ENCODE measurements at regions not wholly inside any gene's neighbourhood (a gene's known extent, or its start where the extent isn't known, plus 50 kb on each side); places are given as distances from the start of the nearest gene placed in this dataset.

DNA sequence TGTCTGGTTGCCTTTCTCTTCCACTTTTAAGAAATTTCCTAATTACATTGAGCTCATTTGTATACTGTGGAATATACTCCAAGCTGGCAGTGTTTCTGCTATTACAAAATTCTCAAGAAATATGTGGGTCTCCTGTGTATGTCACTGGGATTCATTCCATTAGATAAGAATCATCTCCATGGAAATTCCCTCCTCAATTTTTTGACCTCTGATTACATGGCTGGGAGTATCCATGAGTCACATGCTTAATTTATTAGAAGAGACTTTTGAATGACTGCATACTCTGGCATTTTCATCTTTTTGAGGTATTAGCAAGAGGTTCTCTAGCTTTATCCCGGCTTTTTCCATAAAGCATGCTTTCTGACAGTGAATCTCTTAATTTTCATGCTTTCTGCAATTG is 665.5 kb upstream of the CNTNAP5 start:
- H3K9me3 Mint-ChIP-seq, result peaks cover 7 to 53% (median 22%) of the 10 kb centered on the region in 6 donors
- no peaks in the 10 kb centered on the region for H3K4me1 Mint-ChIP-seq
- peaks cover 0 to 4% (median 0%) of the 10 kb centered on the region in 3 donors for H3K36me3 Mint-ChIP-seq
- peaks cover 0 to 1% (median 0%) of the 10 kb centered on the region in 3 donors for H3K27me3 Mint-ChIP-seq (ENCODE audit: low read depth in 3 of 3)
- DNase-seq, result peak in 1 of 3 donors; percentile 0
- H3K4me3 Mint-ChIP-seq, result no peak overlapping the region
- no peak overlapping the region for H3K27ac Mint-ChIP-seq

DNA sequence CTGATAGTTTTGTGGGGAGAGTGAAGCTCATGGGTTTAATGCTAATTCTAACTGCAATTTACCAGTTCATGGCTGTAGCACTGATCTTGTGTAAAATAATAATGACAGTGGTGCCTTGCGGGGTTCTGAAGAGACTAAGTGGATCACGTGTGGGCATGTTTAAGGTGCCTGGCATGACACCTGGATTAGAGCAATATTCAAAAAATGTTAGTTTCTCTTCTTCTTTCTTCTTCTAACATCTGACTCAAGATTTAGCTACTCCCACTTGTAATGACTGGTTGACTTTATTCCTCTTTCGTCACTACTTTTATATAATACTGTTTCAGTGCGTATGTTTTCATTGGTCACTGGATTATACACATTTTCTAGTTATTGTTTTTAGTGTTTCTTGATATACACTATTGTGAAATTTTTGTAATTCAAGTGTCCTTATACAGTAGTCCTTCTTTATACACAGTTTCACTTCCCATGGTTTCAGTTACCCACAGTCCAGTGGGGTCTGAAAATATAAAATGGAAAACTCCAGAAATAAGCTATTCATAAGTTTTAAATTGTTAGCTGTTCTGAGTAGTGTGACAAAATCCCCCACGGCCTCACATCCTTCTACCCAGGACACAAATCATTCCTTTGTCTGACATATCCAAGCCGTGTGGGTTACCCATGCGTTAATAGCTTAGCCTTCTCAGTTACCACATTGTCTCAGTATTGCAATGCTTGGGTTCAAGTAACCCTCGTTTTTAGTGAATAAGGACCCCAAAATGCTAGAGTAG is 662.2 kb upstream of the CNTNAP5 start:
- DNase-seq, result no peak
- Mint-ChIP-seq H3K27me3 (ENCODE audit: low read depth in 3 of 3) (peaks cover 0 to 1% (median 0%) of the 10 kb centered on the region in 3 donors), H3K27ac (no peak overlapping the region), H3K36me3 (peaks cover 0 to 4% (median 0%) of the 10 kb centered on the region in 3 donors), H3K4me3 (no peak overlapping the region), H3K4me1 (no peaks in the 10 kb centered on the region), H3K9me3 (peaks cover 13 to 58% (median 23%) of the 10 kb centered on the region in 6 donors)

DNA sequence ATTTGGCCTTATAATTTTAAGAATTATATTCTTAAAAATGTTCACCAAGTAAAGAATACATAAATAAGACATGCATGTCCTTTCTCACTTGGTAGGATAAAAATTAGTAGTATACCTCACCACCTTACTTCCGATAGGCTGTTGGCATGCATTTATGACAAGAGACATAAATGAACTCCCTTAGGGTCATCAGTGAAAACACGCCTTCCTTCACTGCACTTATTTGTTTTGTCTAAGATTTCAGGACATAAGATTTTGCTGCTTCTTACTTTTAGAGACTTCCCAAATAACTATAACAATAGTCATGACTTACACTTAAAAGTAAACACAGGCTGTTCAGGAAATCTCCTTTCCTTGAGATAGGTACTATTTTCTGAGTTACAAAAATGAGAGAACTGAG is 661.3 kb upstream of the CNTNAP5 start:
- H3K4me1 Mint-ChIP-seq, result no peaks in the 10 kb centered on the region
- peaks cover 0 to 4% (median 0%) of the 10 kb centered on the region in 3 donors for H3K36me3 Mint-ChIP-seq
- no peak overlapping the region for H3K4me3 Mint-ChIP-seq
- peaks cover 0 to 1% (median 0%) of the 10 kb centered on the region in 3 donors for H3K27me3 Mint-ChIP-seq (ENCODE audit: low read depth in 3 of 3)
- peaks cover 15 to 58% (median 23%) of the 10 kb centered on the region in 6 donors for H3K9me3 Mint-ChIP-seq
- no peak overlapping the region for H3K27ac Mint-ChIP-seq
- DNase-seq, result no peak

DNA sequence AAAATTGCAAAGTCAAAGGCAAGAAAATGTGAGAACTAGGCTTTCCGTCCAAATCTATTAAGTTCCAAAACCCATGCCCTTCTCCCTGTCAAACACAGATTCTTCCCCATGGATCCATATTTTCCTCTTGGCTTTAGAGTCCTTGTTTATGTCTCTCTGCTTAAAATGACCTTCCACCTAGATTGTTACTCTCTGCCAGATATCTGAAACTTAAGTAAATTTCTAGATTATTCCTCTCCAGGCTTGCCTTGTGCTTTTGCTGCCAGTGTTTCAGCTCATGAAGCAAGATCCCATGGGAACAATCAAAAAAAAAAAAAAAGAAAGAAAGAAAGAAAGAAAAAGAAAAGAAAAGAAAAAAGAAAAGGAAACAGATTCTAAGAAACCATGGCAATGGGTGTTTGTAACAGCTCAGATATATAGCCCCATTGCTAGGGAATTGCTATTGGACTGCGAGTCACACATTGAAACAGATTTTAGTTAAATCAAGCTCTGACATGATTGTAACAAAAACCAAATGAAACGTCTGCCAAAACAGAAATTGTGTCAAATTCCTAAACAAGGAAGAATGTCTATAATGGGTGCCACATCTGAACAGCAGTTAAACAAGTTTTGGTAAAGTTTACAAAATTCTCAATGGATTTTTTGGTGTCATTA is 660.7 kb upstream of the CNTNAP5 start:
- Mint-ChIP-seq H3K36me3 (peaks cover 0 to 4% (median 0%) of the 10 kb centered on the region in 3 donors), H3K9me3 (peaks cover 17 to 60% (median 27%) of the 10 kb centered on the region in 6 donors), H3K4me1 (no peaks in the 10 kb centered on the region), H3K27ac (no peak overlapping the region), H3K27me3 (ENCODE audit: low read depth in 3 of 3) (peaks cover 0 to 1% (median 0%) of the 10 kb centered on the region in 3 donors), H3K4me3 (no peak overlapping the region)
- DNase-seq, result no peak

DNA sequence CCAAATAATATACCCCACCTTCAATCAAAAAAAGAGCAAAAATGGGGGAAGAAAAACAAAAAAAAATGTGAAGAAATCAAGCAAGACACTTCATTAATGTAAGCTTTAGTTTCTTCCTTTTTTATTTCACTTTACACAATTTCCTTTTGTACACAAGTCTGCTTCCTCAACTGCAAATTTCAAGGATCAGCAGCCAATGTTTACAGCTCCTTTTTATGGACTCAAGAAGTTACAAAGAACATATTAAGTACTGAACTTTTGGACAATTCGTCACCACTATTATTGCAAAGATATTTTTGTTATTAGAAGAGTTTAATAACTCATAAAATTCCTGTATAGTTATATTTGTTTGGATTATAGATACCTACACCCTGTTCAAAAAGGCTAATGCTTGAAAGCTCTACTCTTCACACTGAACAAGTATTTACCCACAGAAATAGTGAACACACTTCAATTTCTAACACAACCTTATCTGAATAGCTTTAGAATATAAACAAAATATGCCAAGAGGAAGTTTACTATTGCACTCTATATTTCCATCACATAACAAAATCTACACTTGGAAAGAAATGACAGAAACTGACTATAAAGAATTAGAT is 658.7 kb upstream of the CNTNAP5 start:
- Mint-ChIP-seq H3K27ac (no peak overlapping the region), H3K27me3 (ENCODE audit: low read depth in 3 of 3) (peaks cover 0 to 3% (median 0%) of the 10 kb centered on the region in 3 donors), H3K4me3 (no peak overlapping the region), H3K9me3 (peaks cover 18 to 51% (median 26%) of the 10 kb centered on the region in 6 donors), H3K4me1 (no peaks in the 10 kb centered on the region), H3K36me3 (peaks cover 0 to 3% (median 0%) of the 10 kb centered on the region in 3 donors)
- DNase-seq, result no peak

DNA sequence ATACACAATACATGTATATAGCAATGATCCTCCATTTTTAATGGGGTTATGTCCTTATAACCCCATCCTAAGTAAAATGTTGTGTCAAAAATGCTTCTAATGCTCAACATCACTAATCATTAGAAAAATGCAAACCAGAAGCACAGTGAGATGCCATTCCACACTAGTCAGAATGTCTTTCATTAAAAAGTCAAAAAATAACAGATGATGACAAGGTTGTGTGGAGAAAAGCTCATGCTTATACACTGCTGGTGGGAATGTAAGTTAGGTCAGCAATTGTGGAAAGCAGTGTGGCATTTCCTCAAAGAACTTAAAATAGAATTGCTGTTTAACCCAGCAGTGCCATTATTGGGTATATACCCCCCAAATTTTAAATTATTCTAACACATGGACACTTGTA is 654.9 kb upstream of the CNTNAP5 start:
- DNase-seq, result no peak
- H3K27me3 Mint-ChIP-seq (ENCODE audit: low read depth in 3 of 3), result peaks cover 0 to 2% (median 0%) of the 10 kb centered on the region in 3 donors
- H3K27ac Mint-ChIP-seq, result no peak overlapping the region
- peaks cover 0 to 3% (median 0%) of the 10 kb centered on the region in 3 donors for H3K36me3 Mint-ChIP-seq
- H3K4me3 Mint-ChIP-seq, result no peak overlapping the region
- H3K9me3 Mint-ChIP-seq, result peaks cover 11 to 49% (median 24%) of the 10 kb centered on the region in 6 donors
- H3K4me1 Mint-ChIP-seq, result no peaks in the 10 kb centered on the region

DNA sequence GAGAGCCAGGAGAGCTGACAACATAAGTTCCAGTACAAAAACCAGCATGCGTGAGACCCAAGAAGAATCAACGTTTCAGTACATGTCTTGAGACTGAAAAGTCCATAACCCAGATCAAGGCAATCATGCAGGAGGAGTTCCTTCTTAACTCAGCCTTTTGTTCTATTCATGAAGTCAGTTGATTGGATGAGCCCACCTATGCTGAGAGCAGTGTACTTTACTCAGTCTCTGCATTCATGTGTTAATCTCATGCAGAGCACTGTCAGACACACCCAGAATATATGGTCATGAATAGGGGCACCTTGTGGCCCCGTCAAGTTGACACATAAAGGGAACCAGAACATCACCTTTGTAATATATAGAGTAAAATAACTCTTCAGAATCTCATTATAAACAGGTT is 653.6 kb upstream of the CNTNAP5 start:
- H3K27me3 Mint-ChIP-seq (ENCODE audit: low read depth in 3 of 3), result peaks cover 0 to 2% (median 0%) of the 10 kb centered on the region in 3 donors
- DNase-seq, result no peak
- H3K36me3 Mint-ChIP-seq, result peaks cover 0 to 3% (median 0%) of the 10 kb centered on the region in 3 donors
- H3K9me3 Mint-ChIP-seq, result peaks cover 12 to 48% (median 20%) of the 10 kb centered on the region in 6 donors
- no peak overlapping the region for H3K4me3 Mint-ChIP-seq
- no peak overlapping the region for H3K27ac Mint-ChIP-seq
- H3K4me1 Mint-ChIP-seq, result no peaks in the 10 kb centered on the region

DNA sequence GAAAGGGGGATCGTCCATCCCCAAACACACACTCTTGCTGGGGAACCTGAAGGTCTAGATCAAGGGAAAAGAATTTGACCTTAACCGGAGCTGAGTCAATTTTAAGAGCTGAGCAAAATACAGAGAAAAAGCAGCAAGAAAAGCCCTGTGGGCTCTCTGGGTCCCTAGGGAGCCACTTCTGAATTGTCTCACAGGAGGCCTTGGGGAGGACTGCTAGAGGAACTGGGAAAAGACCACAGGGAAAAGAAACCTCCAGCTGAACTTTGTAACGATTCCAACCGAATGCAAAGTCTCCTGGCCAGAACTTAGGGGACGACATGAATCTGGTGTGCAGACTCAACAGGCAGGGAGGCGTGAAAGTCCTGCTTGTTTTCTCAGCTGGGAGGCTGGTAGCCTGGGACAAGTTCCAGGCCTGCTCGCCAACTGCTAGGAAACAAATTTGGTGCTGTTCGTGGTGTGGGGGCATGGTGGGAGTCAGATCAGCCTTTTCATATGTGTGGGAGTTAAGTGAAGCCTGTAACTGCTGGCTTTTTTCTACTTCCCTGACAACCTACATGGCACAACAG is 644.6 kb upstream of the CNTNAP5 start:
- peaks cover 15 to 45% (median 27%) of the 10 kb centered on the region in 6 donors for H3K9me3 Mint-ChIP-seq
- no peak overlapping the region for H3K4me3 Mint-ChIP-seq
- no peak for DNase-seq
- H3K27me3 Mint-ChIP-seq (ENCODE audit: low read depth in 3 of 3), result no peaks in the 10 kb centered on the region
- H3K27ac Mint-ChIP-seq, result no peak overlapping the region
- no peaks in the 10 kb centered on the region for H3K4me1 Mint-ChIP-seq
- H3K36me3 Mint-ChIP-seq, result peaks cover 0 to 3% (median 0%) of the 10 kb centered on the region in 3 donors

DNA sequence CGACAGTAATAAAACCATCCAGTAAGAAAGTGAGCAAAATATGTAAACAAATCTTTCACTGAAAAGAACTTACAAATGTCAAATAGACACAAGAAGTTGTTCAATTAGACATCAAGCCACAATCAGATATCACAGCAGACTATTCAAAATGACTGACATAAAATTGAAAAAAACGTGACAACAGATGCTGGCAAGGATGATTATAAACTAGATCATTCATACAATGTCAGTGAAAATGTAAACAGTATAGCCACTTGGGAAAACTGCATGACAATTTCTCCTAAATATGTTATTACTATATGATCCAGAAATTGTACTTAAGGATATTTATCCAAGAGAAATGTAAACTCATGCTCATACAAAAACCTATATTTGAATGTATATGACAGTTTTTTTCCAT is 609.4 kb upstream of the CNTNAP5 start:
- no peak for DNase-seq
- no peaks in the 10 kb centered on the region for H3K36me3 Mint-ChIP-seq
- H3K9me3 Mint-ChIP-seq, result peaks cover 12 to 50% (median 15%) of the 10 kb centered on the region in 6 donors
- no peak overlapping the region for H3K27ac Mint-ChIP-seq
- H3K4me1 Mint-ChIP-seq, result no peaks in the 10 kb centered on the region
- no peaks in the 10 kb centered on the region for H3K27me3 Mint-ChIP-seq (ENCODE audit: low read depth in 3 of 3)
- no peak overlapping the region for H3K4me3 Mint-ChIP-seq

DNA sequence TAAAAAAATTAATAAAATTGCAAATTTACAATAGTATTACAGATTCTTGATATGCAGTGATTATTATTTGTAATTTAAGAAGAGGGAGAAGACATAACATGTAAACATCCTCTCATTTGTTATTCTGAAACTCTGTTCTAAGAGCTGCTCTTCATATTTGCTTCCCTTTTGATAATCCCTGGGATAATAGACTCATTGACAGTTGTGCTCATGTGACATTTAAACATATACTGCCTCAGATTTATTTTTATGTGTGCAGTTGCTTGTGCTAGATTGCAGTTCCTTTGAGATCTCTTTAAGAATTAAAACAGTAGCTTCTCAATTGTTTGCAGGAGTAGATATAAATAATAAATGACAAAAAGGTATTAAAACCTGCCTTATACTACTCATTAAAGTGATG is 605.1 kb upstream of the CNTNAP5 start:
- H3K27me3 Mint-ChIP-seq (ENCODE audit: low read depth in 3 of 3), result peaks cover 0 to 2% (median 0%) of the 10 kb centered on the region in 3 donors
- peaks cover 14 to 47% (median 18%) of the 10 kb centered on the region in 6 donors for H3K9me3 Mint-ChIP-seq
- DNase-seq, result no peak
- H3K4me3 Mint-ChIP-seq, result no peak overlapping the region
- no peaks in the 10 kb centered on the region for H3K36me3 Mint-ChIP-seq
- no peaks in the 10 kb centered on the region for H3K4me1 Mint-ChIP-seq
- H3K27ac Mint-ChIP-seq, result no peak overlapping the region

DNA sequence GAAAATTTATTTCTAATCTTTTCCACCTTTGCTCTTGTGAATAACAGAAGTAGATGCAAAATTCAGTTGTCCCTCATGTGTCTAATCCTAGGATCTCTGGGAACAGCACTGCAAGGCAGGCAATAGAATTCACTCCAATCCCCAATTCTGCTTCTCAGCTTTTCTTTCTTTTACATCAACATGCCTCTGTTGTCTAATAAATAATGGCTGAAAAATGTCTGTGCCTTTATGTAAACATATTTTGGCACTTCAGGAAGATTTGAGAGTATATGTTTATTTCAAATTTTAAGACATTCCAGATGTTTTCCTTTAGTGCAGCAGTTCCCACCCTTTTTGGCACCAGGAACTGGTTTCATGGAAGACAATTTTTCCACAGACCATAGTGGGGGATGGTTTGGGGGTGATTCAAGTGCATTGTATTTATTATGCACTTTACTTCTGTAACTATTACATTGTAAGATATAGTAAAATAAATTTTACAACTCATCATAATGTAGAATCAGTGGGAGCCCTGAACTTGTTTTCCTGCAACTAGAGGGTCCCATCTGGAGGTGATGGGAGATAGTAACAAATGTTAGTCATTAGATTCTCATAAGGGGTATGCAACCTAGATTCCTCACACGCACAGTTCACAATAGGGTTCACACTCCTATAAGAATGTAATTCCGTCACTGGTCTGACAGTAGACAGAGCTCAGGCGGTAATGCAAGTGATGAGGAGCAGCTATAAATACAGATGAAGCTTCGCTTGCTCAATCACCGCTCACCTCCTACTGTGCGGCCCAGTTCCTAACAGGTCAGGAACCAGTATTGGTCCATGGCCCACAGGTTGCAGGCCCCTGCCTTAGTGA is 590.3 kb upstream of the CNTNAP5 start:
- H3K27ac Mint-ChIP-seq, result no peak overlapping the region
- H3K27me3 Mint-ChIP-seq (ENCODE audit: low read depth in 3 of 3), result no peaks in the 10 kb centered on the region
- H3K9me3 Mint-ChIP-seq, result peaks cover 10 to 38% (median 11%) of the 10 kb centered on the region in 6 donors
- H3K36me3 Mint-ChIP-seq, result no peaks in the 10 kb centered on the region
- DNase-seq, result no peak
- H3K4me1 Mint-ChIP-seq, result no peaks in the 10 kb centered on the region
- H3K4me3 Mint-ChIP-seq, result no peak overlapping the region

DNA sequence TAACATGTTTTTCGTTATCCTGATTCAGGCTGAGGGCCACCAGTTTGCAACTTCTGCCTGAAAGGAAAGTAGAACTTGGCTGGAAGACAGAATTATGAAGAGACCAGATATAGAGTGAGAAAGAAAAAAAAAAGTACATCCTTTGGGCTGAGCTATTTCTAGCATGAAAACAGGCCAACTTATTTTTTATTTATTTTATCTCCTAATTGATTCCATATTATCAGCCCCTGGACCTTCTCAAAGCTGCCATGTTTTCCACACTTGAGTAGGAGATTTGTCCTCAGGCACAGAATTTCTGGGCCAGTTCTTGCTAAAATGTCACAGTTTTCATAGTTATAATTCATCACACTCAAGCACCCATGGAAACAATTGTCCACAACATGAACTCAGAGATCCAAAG is 586.8 kb upstream of the CNTNAP5 start:
- H3K27me3 Mint-ChIP-seq (ENCODE audit: low read depth in 3 of 3), result no peaks in the 10 kb centered on the region
- H3K36me3 Mint-ChIP-seq, result no peaks in the 10 kb centered on the region
- H3K4me3 Mint-ChIP-seq, result no peak overlapping the region

DNA sequence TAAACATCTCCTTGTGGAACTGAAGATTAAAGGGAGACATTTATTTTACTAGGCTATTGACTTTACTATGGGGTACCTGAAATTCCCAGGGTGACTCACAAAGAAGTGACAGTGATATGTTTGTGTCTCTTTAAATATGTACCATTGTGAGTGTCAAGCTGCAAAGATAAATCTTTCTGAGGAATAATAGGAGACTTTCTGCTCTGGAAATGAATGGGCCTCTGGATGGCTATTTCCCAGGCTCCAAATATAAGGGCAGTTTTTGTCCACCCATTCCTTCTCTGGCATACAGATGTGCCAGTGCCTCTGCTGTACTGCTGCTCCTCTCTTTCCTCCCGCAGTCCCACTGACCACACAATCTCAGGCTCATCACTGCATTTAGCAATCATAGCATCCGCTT is 586.4 kb upstream of the CNTNAP5 start:
- Mint-ChIP-seq H3K4me1 (no peaks in the 10 kb centered on the region), H3K9me3 (peaks cover 10 to 40% (median 13%) of the 10 kb centered on the region in 6 donors), H3K27me3 (ENCODE audit: low read depth in 3 of 3) (no peaks in the 10 kb centered on the region), H3K36me3 (no peaks in the 10 kb centered on the region), H3K4me3 (no peak overlapping the region), H3K27ac (no peak overlapping the region)
- DNase-seq, result no peak

More for the DNA sequence above, 586.8 kb upstream of the CNTNAP5 start:
- no peak for DNase-seq
- H3K27ac Mint-ChIP-seq, result no peak overlapping the region
- peaks cover 10 to 45% (median 13%) of the 10 kb centered on the region in 6 donors for H3K9me3 Mint-ChIP-seq
- H3K4me1 Mint-ChIP-seq, result no peaks in the 10 kb centered on the region
